Activated CD4-positive, alpha-beta T cell treated with anti-CD3 and anti-CD28 coated beads, Interleukin-2, amount 50 U/mL, for 4 hours (primary cell): ENCODE measurements at regions not wholly inside any gene's neighbourhood (a gene's known extent, or its start where the extent isn't known, plus 50 kb on each side); places are given as distances from the start of the nearest gene placed in this dataset.
"Not testable (repeated sequence)": the region's sequence is repeated elsewhere in the genome, so short reads cannot be mapped to it uniquely, and the experiment has no call there.

Experiments
- DNase-seq, 2 experiments: peaks; one replicate each; pipeline ENCODE4 v3.0.0-alpha.2; 2020

GRCh38 chr4:183816077-183816476, 89.0 kb upstream of the STOX2 start:
- DNase-seq = no peak

GRCh38 chr4:183816882-183817509, 88.1 kb upstream of the STOX2 start:
- DNase-seq = no peak

DNA sequence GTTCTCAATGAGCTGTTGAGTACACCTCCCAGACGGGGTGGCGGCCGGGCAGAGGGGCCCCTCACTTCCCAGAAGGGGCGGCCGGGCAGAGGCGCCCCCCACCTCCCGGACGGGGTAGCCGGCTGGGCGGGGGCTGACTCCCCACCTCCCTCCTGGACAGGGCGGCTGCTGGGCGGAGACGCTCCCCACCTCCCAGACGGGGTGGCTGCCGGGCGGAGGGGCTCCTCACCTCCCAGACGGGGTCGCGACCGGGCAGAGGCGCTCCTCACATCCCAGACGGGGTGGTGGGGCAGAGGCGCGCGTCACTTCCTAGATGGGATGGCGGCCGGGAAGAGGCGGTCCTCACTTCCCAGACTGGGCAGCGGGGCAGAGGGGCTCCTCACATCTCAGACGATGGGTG, 86.5 kb upstream of the STOX2 start:
- DNase-seq = not testable (repeated sequence)

- DNase-seq = no peak
These were observed 83.8 kb upstream of the STOX2 start for GRCh38 chr4:183821076-183821853.

DNA sequence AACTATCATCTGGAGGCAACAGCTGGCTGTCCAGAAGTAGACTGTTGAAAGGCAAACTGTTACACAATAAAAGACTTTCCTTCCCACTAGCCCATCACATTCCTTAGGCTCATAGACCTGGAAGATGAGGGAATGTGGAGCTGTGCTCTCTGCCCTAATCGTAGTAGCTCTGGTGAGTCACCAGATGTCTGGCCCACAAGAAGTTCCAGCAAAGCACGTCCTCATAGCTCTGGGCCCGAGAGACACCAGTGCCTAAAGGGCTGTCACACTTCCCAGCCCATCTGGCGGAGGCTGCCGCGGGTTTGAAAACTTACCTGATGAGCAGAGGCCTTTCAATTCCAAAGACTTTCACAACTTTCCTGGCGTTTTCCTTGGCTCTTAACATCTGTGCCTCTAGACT, 81.7 kb upstream of the STOX2 start:
- DNase-seq = no peak

GRCh38 chr4:183825346-183825745, 79.8 kb upstream of the STOX2 start:
- no peak for DNase-seq

DNA sequence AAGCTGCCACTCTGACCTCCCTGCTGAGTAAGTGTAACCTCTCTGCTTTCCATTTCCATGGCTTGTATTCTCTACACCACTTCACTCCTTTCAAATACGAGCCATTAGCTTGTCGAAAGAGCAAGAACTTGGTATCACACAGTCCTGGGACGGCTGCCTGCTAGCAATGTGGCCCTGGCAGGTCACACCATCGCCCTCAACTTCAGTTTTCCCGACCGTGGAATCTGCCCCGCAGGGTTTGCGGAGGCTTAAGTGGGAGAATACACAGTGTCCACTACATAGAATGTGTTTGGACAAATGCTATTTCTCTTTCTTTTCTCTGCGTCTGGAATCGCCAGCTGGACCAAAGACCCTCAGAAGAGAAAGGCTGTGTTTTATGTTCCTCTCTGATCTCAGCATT, 78.6 kb upstream of the STOX2 start:
- no peak for DNase-seq

GRCh38 chr4:183828125-183828524, 77.0 kb upstream of the STOX2 start:
- DNase-seq = no peak

- DNase-seq = no peak
These were observed 76.3 kb upstream of the STOX2 start for GRCh38 chr4:183828839-183829238.

DNA sequence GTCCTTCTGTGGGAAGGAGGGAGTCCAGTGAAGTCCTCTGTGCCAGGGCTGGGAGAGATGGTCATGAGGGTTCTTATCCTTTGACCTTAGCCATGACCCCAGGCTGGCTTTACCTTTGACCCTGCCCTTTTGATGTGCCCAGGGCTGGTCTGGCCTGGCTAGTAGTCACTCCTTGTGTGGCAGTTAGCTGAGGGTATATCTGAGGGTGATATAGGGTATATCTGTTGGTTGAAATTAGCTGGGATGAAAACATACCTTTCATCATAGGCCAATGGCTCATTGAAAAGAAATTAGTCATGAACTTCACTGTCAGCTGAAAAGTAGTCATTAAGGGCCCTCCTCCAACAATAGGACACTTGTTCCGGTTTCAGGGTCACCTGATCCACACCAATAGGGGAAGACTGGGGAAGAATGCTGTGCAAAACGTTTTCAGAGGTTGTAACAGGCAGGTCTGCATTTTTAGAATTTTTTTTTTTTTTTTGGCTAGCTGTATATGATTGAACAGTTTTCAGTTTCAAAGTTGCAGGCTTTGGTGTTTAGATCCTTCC, 74.6 kb upstream of the STOX2 start:
- no peak for DNase-seq

DNA sequence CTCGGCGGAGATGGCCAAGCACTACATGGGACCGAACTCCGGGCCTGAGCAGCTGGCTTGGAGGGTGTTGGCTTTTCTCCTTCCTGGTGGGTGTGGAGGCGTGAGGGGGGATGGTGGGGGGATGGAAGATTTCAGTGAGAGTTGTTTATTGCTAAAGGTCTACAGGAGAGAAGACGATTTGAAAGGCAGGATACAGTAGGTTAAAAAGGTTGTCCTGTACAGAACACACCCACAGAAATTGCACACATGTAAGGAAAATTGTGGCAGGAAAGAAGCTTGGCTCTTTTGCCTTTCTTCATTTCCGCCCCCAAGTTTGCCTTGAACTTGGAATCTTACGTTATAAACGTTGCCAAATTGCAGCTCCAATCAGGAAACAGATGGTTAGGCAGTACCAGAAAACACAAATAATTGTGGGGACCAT, 74.1 kb upstream of the STOX2 start:
- no peak for DNase-seq

GRCh38 chr4:183831683-183832082, 73.4 kb upstream of the STOX2 start:
- no peak for DNase-seq

DNA sequence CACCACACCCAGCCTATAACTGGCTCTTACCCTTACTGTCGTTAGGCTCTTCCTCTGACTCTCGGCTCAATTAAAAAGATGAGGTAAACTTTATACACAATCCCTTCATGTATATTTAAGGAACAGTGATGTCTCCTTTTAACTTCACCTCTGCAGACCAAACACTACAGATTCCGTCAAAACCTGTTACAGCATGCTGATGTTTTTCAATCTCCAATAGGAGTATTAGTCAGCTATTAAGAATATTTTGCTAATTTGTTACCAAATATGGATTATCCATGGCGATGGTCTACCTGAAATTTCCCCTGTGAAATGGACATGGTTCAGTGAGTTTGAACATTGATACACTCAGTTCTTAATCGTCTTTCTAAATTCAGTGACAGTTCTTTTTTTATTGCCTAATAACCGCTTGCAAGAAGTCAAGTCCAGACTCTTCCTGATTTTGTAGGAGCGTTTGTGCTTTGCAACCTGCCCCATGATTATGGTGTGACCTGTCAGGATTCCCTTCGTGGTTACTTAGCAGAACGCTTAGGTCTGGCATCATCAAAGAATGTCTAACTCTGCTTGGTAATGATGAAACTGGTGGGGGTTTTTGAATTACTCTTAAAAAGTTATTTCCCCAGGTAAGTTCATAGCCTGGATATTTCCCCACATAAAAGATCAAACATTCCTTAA, 72.2 kb upstream of the STOX2 start:
- DNase-seq = no peak

DNA sequence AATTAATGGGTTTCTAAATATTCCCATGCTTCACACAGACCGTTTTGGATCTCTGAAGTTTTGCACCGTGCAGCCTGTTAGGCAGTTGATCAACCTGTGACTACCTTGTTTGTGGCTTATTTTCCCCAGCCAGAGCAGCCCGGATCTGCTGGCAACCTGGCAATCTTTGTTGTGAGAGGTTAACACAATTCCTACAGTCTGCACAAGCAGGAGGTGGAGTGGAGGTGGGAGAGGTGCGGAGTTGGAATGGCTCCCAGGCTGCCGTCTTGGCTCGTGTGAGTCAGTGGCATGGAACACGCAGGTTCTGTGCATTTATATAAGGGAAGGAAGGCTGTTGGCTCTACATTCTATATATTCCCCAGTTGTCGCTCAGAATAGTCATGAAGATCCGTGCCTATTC, 70.9 kb upstream of the STOX2 start:
- DNase-seq = no peak

DNA sequence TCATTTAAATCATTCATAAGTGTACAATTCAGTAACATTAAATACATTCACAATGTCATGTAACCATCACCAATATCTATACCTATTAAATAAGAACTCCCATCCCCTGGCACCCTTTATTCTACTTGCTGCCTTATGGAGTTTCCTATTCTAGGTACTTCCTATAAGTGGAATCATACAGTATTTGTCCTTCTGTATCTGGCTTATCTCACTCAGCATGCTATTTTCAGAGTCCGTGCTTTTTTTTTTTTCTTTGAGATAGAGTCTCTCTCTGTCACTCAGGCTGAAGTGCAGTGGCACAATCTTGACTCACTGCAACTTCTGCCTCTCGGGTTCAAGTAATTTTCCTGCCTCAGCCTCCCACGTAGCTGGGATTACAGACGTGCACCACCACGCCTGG, 67.9 kb upstream of the STOX2 start:
- no peak for DNase-seq

DNA sequence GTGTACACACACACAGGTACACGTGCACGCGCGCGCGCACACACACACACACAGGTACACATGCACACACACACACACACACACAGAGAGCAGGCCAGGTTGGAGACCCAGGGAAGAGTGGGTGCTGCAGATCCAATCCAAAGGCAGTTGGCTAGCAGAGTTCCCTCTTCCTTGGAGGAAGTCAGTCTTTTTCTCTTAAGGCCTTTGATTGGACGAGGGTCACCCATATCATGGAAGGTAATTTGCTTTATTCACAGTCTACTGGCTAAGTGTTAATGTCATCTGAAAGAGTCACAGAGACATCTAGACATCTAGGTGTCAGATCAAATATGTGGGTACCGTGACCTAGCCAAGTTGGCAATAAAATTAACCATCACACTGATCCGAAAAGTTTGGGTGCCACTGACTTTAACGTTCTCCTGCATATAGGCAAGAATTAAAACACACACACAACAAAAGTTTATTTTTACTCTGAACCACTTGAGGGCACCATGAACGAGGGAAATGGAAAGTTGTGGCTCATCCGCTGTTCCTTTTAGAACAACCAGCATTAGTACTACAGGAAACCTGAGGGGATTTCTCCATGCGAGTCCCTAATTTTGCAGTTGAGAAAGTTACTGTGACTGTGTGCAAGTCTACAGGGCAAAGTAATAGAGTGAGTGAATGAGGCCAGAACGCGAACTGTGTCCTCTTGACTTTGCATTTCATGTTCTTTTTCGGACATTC, 66.0 kb upstream of the STOX2 start:
- no peak for DNase-seq

DNA sequence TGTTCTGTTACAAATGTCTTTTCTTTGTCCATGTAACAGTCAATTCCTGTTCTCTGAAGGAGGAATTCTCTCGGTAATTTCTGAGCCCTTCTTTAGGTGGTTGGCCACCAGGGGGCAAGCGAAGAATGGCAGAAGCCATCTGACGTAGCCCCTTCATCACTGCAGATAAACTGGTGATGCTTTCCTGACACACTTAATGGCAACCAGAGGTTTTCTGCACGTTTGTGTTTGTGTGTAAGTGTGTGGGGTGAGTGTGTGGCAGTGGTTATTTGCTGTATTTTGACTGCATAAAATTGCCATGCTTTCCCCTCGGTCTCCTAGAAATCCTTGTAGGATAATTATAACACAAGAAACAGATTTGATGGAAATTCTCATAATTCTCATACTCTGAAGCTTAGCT, 64.8 kb upstream of the STOX2 start:
- peak; percentile 46 to 57 for DNase-seq

DNA sequence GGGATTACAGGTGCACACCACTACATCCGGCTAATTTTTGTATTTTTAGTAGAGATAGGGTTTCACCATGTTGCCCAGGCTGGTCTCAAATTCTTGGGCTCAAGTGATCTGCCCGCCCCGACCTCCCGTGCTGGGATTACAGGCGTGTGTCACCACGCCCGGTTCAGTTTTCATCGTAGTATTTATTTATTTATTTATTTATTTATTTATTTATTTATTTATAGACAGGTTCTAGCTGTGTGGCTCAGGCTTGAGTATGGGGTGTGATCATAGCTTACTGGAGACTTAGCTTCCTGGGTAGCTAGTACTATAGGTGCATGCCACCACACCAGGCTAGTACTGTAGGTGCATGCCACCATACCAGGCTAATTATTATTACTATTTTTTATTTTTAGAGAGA, 64.1 kb upstream of the STOX2 start:
- no peak for DNase-seq

DNA sequence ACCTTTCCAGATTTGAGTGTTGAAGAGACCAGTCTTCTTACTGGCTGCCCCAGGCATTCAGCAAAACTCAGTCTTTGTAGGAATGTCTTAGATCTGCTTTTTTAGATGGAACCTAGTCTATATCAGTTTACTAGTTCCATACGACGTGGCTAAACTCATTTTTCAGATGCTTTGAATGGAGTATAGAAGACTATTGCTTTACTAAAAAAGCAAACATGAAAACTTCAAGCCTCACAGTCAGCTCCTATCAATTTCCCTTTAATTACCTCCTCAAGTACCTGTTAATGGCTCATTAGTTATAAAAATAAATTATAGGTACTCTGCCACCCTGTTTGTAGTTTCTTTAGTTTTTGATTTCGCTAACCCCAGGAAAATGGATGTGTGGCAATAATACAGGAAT, 63.0 kb upstream of the STOX2 start:
- no peak for DNase-seq

- DNase-seq = no peak
These were observed 61.8 kb upstream of the STOX2 start for GRCh38 chr4:183843248-183843671.

DNA sequence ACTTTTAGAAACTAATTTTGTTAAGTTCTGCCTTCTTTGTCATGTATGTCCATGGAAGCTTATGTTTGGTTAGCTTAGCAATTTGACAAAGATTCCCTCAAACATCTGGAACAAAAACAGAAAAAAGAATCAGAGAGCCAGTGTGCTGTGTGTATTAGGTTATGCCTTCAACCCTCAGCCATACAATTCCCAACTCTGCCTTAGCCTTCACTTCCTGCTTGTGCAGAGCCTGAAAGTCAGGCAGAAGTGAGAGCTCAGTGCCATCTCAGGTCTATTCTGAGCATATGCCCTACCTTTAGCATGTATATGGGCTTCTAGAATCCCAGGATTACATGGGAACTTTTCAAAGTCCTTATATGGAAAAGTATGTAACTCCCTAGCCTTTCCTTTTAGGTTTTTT, 58.2 kb upstream of the STOX2 start:
- no peak for DNase-seq

- DNase-seq = no peak
These were observed 56.3 kb upstream of the STOX2 start for GRCh38 chr4:183848805-183849204.

GRCh38 chr4:183852910-183853547, 52.1 kb upstream of the STOX2 start:
- DNase-seq = no peak
